Right lobe of liver (tissue), 6 donors: ENCODE measurements at regions not wholly inside any gene's neighbourhood (a gene's known extent, or its start where the extent isn't known, plus 50 kb on each side); places are given as distances from the start of the nearest gene placed in this dataset.

Experiments used
- ATAC-seq, 4 donors: fragments of 200-7000 bp; cut with Tn5 transposase; one replicate each; pipeline ENCODE4 v1.9.1; 2020; ENCODE audit warnings: mild to moderate bottlenecking in 4 of 4, moderate library complexity in 4 of 4
- DNase-seq, 3 donors: peaks; one replicate each; pipeline ENCODE4 v3.0.0-alpha.2; 2020
- H3K27ac ChIP-seq, 3 donors: fragments of 200-600 bp; one replicate each; pipeline ENCODE4 v1.8.0; 2022
- H3K27me3 ChIP-seq, 2 donors: fragments of 200-600 bp; one replicate each; pipeline ENCODE4 v1.8.0; 2022
- H3K36me3 ChIP-seq, 4 donors: fragments of 200-600 bp; sonication (generic) in 1 of 4; one replicate each; pipeline versions ENCODE4 v1.5.1 to v1.8.0; 2017 to 2022; ENCODE audit warnings: control low read depth in 1 of 4
- H3K4me1 ChIP-seq, 4 donors: fragments of 200-600 bp; sonication (generic) in 1 of 4; one replicate each; pipeline versions ENCODE4 v1.5.1 to v1.8.0; 2017 to 2022; ENCODE audit warnings: control low read depth in 1 of 4
- H3K4me3 ChIP-seq, 3 donors: fragments of 200-600 bp; one replicate each; pipeline ENCODE4 v1.8.0; 2022
- H3K9me3 ChIP-seq, 4 donors: fragments of 200-600 bp; sonication (generic) in 1 of 4; one replicate each; pipeline versions ENCODE4 v1.5.1 to v1.8.0; 2017 to 2022; ENCODE audit warnings: control low read depth in 1 of 4
- CTCF ChIP-seq, 4 donors: fragments of 200-600 bp in 3 of 4; fragments of 450-650 bp in 1 of 4; IDR thresholded peaks; one replicate each; pipeline versions ENCODE4 v1.5.1 to v1.8.0; 2016 to 2022; ENCODE audit warnings: antibody characterized with exemption in 4 of 4, mild to moderate bottlenecking in 2 of 4
- POLR2A ChIP-seq: fragments of 450-650 bp; IDR thresholded peaks from one replicate; pipeline ENCODE4 v1.6.1; 2017; ENCODE audit warnings: antibody characterized with exemption, mild to moderate bottlenecking
- WGBS: methylation state at CpG from one replicate; pipeline ENCODE4 v1.1.6; 2018; ENCODE audit warnings: low coverage, low lambda C conversion rate; ENCODE audit not compliant: insufficient coverage; ENCODE audit errors: missing lambda C conversion rate; 5-methylcytosine and 5-hydroxymethylcytosine counted together
- intact Hi-C, 2 donors: fragments of 100-400 bp; cut with DNase I; formaldehyde crosslinking; loops; one replicate each; pipeline versions ENCODE4 v1.11.2 to v1.14.1; 2022
- donor health status: DM: no; HTN: yes; CAD: no.
- donor health status: DM: no; HTN: no; CAD: no.
- donor health status: DM: no; HTN: no; CAD: no.
- donor health status: DM: no; HTN: yes; CAD: no.
- donor health status: DM: no; HTN: yes; CAD: no.

GRCh38 chr7:32158751-32159745 lies 88.8 kb upstream of the PDE1C start:
- no peak overlapping the region for H3K4me3 ChIP-seq
- H3K36me3 ChIP-seq, result no peaks in the 10 kb centered on the region
- H3K9me3 ChIP-seq, result no peaks in the 10 kb centered on the region
- TF ChIP-seq POLR2A, result no peak
- TF ChIP-seq CTCF (IDR thresholded peaks at IDR 0.05), result no peak
- DNase-seq (no peak), ATAC-seq (no peak)
- H3K4me1 ChIP-seq, result no peaks in the 10 kb centered on the region
- intact Hi-C loops, result no loop called here
- no peak overlapping the region for H3K27ac ChIP-seq
- H3K27me3 ChIP-seq, result no peaks in the 10 kb centered on the region
- WGBS, result 57% methylated on average over 4 of the region's 4 CpGs

GRCh38 chr7:32158076-32158475 lies 87.9 kb upstream of the PDE1C start:
- Histone ChIP-seq H3K4me3 (no peak overlapping the region), H3K36me3 (no peaks in the 10 kb centered on the region), H3K27me3 (no peaks in the 10 kb centered on the region), H3K4me1 (no peaks in the 10 kb centered on the region), H3K9me3 (no peaks in the 10 kb centered on the region), H3K27ac (no peak overlapping the region)
- ATAC-seq (no peak), DNase-seq (no peak)
- intact Hi-C loops, result no loop called here
- no peak for TF ChIP-seq CTCF (IDR thresholded peaks at IDR 0.05)
- no peak for TF ChIP-seq POLR2A
- 68% methylated on average over 5 of the region's 5 CpGs for WGBS

GRCh38 chr7:32155712-32156111 lies 85.5 kb upstream of the PDE1C start:
- DNase-seq, result no peak

GRCh38 chr7:32154797-32155196 lies 84.6 kb upstream of the PDE1C start:
- DNase-seq, result no peak
- TF ChIP-seq CTCF (IDR thresholded peaks at IDR 0.05) (no peak), POLR2A (no peak)
- H3K27ac ChIP-seq, result no peak overlapping the region
- H3K9me3 ChIP-seq, result no peaks in the 10 kb centered on the region
- intact Hi-C loops, result no loop called here
- H3K4me1 ChIP-seq, result no peaks in the 10 kb centered on the region
- WGBS, result 20% methylated on average over 1 of the region's 3 CpGs
- H3K4me3 ChIP-seq, result no peak overlapping the region
- peak in 1 of 4 donors; percentile 22 for ATAC-seq
- no peaks in the 10 kb centered on the region for H3K36me3 ChIP-seq
- no peaks in the 10 kb centered on the region for H3K27me3 ChIP-seq

More at GRCh38 chr7:32155712-32156111, 85.5 kb upstream of the PDE1C start:
- WGBS, result 50% methylated on average over 1 of the region's 2 CpGs
- Histone ChIP-seq H3K9me3 (no peaks in the 10 kb centered on the region), H3K4me3 (no peak overlapping the region), H3K4me1 (no peaks in the 10 kb centered on the region), H3K27me3 (no peaks in the 10 kb centered on the region), H3K36me3 (no peaks in the 10 kb centered on the region), H3K27ac (no peak overlapping the region)
- intact Hi-C loops, result no loop called here
- no peak for TF ChIP-seq POLR2A
- TF ChIP-seq CTCF (IDR thresholded peaks at IDR 0.05), result no peak
- no peak for ATAC-seq
